Stimulated activated CD8-positive, alpha-beta memory T cell treated with anti-CD3 and anti-CD28 coated beads, Interleukin-7, amount 100 ng/mL, for 48 hours (primary cell): ENCODE measurements at regions not wholly inside any gene's neighbourhood (a gene's known extent, or its start where the extent isn't known, plus 50 kb on each side); places are given as distances from the start of the nearest gene placed in this dataset.

Experiments
- DNase-seq, 2 donors: peaks; one replicate each; pipeline ENCODE4 v3.0.0-alpha.2; 2020; ENCODE audit warnings: low read depth in 1 of 2; ENCODE audit errors: extremely low read depth in 1 of 2

DNA sequence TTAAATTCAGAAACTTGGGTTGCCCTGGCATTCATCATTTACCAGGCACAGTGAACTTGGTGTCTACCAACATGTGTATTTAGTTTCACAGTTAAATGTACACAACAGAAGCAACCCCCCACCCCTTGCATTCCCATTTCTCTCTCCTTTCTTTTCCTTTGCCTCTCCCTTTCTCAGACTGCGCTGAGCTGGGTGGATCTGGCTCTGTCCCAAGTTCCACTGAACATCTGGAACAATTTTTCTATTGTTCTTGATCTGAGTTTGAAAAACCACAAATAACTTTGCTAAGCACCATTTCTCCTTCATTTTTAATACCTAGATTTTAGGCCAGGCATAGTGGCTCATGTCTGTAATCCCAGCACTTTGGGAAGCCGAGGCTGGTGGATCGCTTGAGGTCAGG lies 242.2 kb downstream of the ABHD5 start:
- no peak for DNase-seq

- no peak for DNase-seq
Observed at GRCh38 chr3:43948013-43948412, 257.3 kb downstream of the ABHD5 start.

GRCh38 chr3:43949594-43949993 lies 258.9 kb downstream of the ABHD5 start:
- no peak for DNase-seq

DNA sequence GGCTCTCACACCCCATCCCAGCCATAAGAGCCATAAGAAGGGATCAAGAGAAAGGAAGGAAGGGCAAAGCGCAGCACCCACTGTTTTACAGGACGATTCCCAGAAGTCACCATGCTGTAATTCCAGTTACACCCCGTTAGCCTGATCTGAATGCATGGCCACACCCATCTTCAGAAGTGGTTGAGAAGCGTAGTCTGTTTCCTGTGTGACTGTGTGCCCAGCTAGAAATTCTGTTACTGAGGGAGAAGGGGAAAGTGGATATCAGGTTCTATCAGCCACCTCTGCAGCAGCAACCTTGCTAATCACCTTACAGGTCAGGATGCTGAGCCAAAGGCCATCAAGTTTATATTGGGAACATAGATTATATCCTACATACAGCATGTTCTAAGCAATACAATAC lies 260.0 kb downstream of the ABHD5 start:
- no peak for DNase-seq

DNA sequence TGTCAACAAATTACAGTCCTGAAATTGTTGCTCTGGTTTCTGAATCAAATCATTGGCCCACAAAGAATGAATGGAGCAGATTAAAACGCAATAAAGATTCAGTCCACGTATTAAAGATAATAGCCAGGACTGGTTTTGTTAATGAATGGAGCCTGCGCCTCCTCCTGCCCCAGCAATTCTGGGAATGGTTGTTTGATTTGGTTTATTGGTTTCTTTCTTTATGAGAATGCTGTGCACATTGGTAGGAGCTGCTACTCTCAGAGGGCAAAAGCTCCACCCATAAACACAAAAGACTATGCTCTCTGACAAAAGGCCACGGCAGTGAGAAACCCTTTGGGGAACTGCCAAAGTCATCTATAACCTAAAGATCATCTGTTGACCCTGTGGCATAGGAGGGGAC lies 261.1 kb downstream of the ABHD5 start:
- DNase-seq = no peak

- DNase-seq = no peak
Observed at GRCh38 chr3:43953380-43953779, 262.6 kb downstream of the ABHD5 start.

DNA sequence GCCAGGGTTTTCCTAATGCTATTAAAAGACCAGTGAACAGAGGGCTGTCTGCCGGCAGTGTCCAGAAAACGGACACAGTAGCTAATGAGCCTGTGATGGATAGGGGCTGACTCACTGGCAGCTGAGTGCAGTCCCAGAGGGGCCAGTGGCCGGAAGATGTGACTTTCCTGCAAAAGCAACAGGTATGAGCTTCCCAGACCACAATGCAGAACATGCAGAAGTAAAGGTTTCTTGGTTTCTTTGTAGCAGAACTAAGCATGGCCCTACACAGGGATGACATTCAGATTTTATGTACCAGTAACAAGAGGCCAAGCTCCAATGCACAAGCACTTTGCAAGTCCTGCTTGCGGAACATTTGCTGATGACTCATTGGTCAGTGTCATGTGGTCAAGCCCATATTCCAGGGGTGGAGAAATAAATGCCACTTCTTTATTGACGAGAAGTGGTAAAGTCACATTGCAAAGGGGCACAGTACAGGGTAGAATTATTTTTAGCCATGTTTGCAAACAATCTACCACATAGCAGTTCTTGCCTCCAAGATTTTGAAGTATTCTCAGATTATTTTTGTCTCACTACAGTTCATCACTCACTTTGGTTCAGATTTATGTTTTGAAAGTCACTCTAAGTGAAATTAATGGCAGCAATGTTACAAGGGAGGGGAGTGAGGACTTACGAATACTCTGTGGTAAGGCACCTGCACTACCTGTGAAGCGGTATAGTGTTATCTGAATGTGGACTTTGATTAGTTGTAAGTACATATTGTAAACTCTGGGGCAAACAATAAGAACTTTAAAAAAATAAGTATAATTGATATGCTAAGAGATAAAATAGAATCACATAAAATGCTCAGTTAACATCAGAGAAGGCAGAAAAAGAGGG lies 263.3 kb downstream of the ABHD5 start:
- DNase-seq = no peak

GRCh38 chr3:43956945-43957344 lies 266.2 kb downstream of the ABHD5 start:
- DNase-seq = no peak

DNA sequence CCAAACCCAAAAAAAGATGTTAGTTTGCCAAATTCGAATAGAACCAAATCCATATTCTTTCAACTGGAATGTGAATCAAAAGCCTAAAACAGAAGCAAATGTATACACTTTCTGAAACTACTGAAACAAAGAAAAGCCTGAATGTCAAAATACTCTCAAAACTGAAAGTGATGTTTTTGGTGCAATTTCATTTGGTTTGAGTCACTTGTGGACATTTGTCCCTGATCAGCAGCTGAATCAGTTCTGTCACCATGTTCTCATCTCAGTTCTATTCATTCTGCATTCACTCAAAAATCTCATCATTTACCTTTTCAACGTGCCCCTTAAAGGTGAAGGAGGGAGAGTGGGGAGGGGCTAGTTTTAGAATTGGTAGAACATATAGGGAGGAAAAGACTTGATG lies 266.8 kb downstream of the ABHD5 start:
- no peak for DNase-seq

- DNase-seq = no peak
Observed at GRCh38 chr3:43958005-43958770, 267.4 kb downstream of the ABHD5 start.

DNA sequence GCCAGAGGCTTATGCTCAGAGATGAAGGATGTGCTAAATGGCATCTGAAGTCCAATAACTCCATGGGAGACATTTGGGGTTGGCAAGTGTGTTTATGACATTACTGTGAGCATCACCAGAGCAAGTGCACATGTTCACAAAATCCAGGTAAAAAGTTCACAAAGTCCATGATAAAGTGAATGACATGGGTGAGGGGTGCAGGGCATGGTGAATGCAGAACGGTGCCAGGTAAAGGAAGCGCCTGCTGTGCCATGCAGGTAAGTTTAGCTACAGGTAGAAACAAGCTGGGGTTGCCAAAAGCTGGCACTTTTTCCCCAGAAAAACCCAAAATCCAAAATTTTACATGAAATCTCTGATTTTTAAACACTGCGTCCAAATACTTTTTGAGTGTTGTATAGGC lies 268.2 kb downstream of the ABHD5 start:
- DNase-seq = no peak

DNA sequence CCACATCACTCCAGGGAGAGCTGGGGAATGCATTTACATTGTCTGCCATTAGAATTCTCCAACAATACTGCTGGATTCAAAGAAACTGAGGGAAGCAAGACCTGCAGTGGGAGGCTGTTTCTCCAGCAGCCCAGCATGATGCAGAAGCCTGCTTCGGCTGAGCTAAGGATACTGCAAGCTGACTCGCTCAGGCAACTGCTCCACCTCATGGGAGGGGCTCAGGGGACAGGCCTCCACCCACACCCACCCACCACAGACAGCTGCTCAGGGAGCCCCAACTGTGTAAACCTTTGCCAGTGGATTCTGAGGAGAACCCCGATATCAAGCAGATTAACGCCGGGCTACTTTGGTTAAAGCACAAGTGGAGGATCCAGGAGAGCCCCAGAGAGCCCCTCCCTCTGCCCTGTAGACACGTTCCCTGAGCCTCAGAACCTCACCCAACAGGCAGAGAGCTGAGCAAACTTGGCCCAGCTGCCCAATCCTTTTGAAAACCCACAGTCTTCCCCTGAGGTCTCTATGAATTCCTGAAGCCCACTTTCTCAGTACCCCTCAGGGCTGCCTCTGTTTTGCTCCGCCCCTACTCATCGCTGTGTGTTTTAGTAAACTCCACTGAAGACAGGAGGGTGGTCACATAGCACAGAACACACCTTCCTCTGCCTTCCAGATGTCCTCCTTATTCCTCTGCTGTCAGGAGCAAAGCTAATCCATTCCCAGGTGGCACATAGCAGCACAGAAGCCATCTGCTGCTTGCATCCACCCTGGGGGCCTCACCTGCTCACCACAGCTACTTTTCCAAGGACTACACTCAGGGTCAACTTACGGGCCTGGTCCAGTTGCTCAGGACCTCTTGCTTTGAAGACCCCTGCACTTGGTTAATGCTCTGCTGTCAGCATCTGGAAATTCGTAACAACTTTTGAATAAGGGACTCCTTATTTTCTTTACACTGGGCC lies 269.0 kb downstream of the ABHD5 start:
- DNase-seq = no peak

DNA sequence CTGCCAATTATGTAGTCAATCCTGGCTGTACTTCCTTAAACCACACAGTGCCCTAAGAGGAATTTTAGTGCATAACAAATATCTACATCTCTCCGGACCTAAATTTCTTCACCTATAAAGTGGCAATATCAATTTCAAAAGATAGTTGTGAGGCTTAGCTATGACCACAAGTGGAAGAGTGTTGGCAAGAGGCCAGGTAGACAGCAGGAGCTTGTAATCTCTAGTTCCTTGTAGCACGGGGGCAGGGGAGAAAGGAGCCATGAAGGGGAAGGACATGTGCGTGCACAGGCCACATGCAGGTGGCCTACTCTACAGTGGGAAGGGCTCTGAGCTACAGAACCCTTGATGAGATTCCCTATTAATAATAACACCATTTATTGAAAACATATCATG lies 269.7 kb downstream of the ABHD5 start:
- no peak for DNase-seq

DNA sequence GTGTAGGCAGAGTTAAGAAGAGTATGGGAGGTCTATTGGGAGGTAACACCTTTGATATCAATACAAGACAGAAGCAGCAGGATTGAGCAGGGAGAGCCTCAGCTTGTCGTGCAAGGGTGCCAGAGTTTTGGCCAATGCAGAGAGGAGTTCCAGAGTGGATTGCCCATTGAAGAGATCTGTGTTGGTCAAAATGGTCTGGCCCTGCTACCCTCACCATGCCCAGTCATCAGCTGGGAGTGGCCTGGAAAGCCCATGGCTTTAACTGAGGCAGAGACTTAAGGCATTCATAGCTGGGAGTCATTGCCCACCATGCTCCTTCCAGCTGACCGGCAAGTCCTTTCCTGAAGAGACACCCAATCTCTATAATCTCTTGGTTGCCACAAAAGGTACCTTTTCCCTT lies 271.3 kb downstream of the ABHD5 start:
- no peak for DNase-seq

- no peak for DNase-seq
Observed at GRCh38 chr3:43963208-43963607, 272.5 kb downstream of the ABHD5 start.

GRCh38 chr3:43964640-43965039 lies 273.9 kb downstream of the ABHD5 start:
- no peak for DNase-seq

DNA sequence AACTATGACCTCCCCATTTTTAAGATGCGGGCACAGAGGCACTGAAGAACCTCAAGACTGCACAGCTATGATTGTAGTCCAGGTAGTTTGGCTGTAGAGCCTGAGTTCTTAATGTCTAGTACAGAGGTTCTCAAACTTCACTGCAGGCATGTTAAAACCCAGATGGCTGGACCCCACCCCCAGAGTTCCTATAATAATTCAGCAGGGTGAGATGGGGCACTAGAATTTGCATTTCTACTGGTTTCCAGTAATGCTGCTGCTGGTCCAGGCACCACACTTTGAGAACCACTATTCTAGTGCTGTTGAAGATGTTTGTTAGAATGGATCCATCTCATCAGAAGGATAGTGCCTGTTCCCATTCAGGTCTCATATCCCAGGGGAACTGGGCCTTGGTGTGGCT lies 274.9 kb downstream of the ABHD5 start:
- DNase-seq = no peak

- DNase-seq = no peak
Observed at GRCh38 chr3:43966126-43966525, 275.4 kb downstream of the ABHD5 start.

GRCh38 chr3:43966530-43966929 lies 275.2 kb upstream of the TOPAZ1 start:
- no peak for DNase-seq

DNA sequence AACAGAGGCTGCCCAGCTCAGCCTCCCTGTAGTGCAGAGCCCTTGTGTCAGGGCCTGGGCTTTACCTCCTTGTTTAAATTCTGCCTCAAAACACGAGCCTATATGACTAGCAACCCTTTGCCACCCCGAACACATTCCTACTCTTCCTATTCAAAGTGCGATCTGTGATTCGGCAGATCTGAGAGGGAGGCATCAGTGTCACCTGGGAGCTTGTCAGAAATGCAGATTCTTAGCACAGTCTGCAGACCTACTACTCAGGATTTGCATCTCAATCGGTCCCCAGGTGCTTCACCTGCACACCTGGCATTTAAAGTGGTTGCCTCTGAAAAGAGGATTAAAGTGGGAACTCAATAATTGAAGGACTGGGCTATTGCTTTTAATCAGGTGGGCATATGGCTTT lies 273.2 kb upstream of the TOPAZ1 start:
- DNase-seq = no peak

- no peak for DNase-seq
Observed at GRCh38 chr3:43969944-43970343, 271.7 kb upstream of the TOPAZ1 start.
